ENCODE measurements at regions not wholly inside any gene's neighbourhood (a gene's known extent, or its start where the extent isn't known, plus 50 kb on each side); places are given as distances from the start of the nearest gene placed in this dataset.
A peak's percentile ranks its signal among the peaks of the same experiment; 100 is the strongest.

DNA sequence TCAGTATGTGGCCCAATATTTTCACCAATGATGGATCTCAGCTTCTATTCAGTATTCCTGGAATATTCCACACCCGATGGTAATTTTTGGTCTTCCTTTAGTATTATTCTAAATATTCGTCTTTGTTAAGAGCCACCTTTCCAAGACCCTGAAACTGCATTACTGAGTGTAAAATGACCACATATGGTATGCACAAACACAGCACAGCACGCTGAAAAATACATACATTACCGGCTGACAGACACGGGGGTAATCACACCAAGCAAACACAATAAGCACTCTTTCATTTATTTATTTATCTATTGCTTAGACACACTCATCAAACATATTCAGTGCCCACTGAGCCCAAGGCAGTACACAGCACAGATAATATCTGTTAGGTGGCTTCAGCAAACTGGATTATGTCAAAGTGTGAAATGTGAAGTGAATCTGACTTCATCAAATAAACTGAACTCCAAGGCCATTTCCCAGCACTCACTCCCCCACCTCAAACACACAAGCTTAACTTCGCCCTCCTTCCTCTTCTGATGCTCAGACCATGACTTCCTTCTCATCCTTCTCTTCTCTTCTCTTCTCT, 1637.8 kb upstream of the C9orf72 start:
- WGBS, result 73% methylated on average over 6 of the region's 6 CpGs
- Histone ChIP-seq H2AK5ac (ENCODE audit: low read length, severe bottlenecking) (no peak overlapping the region), H3K14ac (ENCODE audit: low read length in 2 of 2) (no peak overlapping the region), H2BK15ac (ENCODE audit: low read depth, poor library complexity, severe bottlenecking) (no peak overlapping the region), H2BK5ac (ENCODE audit: low read depth, low read length, poor library complexity, severe bottlenecking) (no peak overlapping the region), H4K91ac (ENCODE audit: low read length) (no peak overlapping the region), H3K4me3 (ENCODE audit: insufficient read depth in 1 of 2, low read depth in 1 of 2, low read length in 2 of 2) (peak overlapping the region in 1 of 2 experiments; percentile 67), H2AFZ (ENCODE audit: low read depth, low read length) (no peak overlapping the region), H3K18ac (ENCODE audit: low read depth in 1 of 2, low read length in 2 of 2) (no peak overlapping the region), H2BK12ac (ENCODE audit: low read length in 2 of 2) (no peak overlapping the region), H3K36me3 (ENCODE audit: control insufficient read depth in 1 of 2, insufficient read depth in 2 of 2, low read depth in 1 of 2, low read length in 2 of 2) (no peaks in the 10 kb centered on the region), H3K9ac (ENCODE audit: low read length) (no peak overlapping the region), H2BK120ac (ENCODE audit: low read depth, low read length) (no peak overlapping the region), H3K4me1 (ENCODE audit: control insufficient read depth, insufficient read depth, low read depth, low read length) (peaks cover 6% of the 10 kb centered on the region), H3K9me3 (ENCODE audit: control insufficient read depth, low read length) (no peaks in the 10 kb centered on the region), H3K23ac (ENCODE audit: low read length in 2 of 2) (no peak overlapping the region), H3K4me2 (ENCODE audit: low read length, poor library complexity, severe bottlenecking) (peak overlapping the region; percentile 97), H3K4ac (ENCODE audit: low read depth in 1 of 2, low read length in 2 of 2) (no peak overlapping the region), H3K27ac (ENCODE audit: low read length, poor library complexity, severe bottlenecking) (no peak overlapping the region), H3K27me3 (ENCODE audit: control insufficient read depth in 1 of 2, insufficient read depth in 1 of 2, low read length in 2 of 2) (peaks cover 0 to 53% of the 10 kb centered on the region in 2 experiments), H4K8ac (ENCODE audit: low read length) (no peak overlapping the region), H3K79me1 (replicated peaks; ENCODE audit: low read length, poor library complexity, severe bottlenecking) (peaks cover 4% of the 10 kb centered on the region)
- no peak for DNase-seq

DNA sequence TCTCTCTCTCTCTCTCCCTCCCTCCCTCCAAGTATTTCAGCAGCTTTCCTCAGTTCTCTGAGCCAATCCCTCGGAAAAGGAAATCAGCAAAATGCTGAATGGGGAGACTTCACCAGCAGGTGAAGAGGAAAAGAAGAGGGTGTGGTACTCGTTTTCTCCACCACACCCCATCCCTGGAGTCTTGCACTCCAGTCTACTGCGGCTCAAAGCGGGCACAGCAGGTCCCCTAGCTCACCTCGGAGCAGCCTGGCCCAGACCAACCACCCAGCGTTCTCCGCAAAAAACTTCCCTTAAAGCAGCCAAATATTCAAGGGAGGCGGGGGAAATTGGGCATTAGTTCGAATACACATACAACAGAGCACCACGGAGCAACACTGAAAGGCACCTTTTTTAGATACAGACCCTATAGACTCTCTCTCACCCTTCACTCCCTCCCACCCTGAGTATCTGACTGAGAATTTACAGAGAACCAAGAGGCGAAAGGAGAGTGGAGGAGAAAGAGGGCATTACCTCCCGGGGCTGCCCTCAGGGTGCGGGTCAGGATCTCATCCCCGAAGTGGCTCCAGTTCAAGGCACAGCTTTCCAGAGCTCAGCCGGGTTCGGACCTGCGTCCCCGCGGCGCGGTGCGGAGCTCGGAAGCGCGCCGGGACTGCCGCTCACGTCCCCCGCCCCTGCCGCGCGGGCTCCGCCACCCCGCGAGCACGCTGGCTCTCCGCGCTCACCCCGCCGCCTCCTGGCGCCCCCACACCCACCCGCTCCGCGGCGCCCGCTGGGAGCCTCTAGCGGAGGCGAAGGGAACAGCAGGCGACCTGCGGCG, 1638.5 kb upstream of the C9orf72 start:
- peak overlapping the region in 1 of 2 experiments; percentile 73 for H3K14ac ChIP-seq (ENCODE audit: low read length in 2 of 2)
- 5% methylated on average over 22 of the region's 51 CpGs for WGBS
- H2BK120ac ChIP-seq (ENCODE audit: low read depth, low read length), result no peak overlapping the region
- H2BK5ac ChIP-seq (ENCODE audit: low read depth, low read length, poor library complexity, severe bottlenecking), result no peak overlapping the region
- peak overlapping the region in 1 of 2 experiments; percentile 71 for H2BK12ac ChIP-seq (ENCODE audit: low read length in 2 of 2)
- H3K9me3 ChIP-seq (ENCODE audit: control insufficient read depth, low read length), result no peaks in the 10 kb centered on the region
- peaks cover 6% of the 10 kb centered on the region for H3K4me1 ChIP-seq (ENCODE audit: control insufficient read depth, insufficient read depth, low read depth, low read length)
- DNase-seq, result peak; percentile 63
- H3K27me3 ChIP-seq (ENCODE audit: control insufficient read depth in 1 of 2, insufficient read depth in 1 of 2, low read length in 2 of 2), result peaks cover 0 to 60% of the 10 kb centered on the region in 2 experiments
- H3K27ac ChIP-seq (ENCODE audit: low read length, poor library complexity, severe bottlenecking), result no peak overlapping the region
- H3K4ac ChIP-seq (ENCODE audit: low read depth in 1 of 2, low read length in 2 of 2), result peak overlapping the region in 1 of 2 experiments; percentile 49
- no peak overlapping the region for H3K9ac ChIP-seq (ENCODE audit: low read length)
- H2AFZ ChIP-seq (ENCODE audit: low read depth, low read length), result no peak overlapping the region
- peak overlapping the region; percentile 70 for H2BK15ac ChIP-seq (ENCODE audit: low read depth, poor library complexity, severe bottlenecking)
- H4K8ac ChIP-seq (ENCODE audit: low read length), result no peak overlapping the region
- peak overlapping the region in 1 of 2 experiments; percentile 80 for H3K23ac ChIP-seq (ENCODE audit: low read length in 2 of 2)
- H4K91ac ChIP-seq (ENCODE audit: low read length), result no peak overlapping the region
- peak overlapping the region; percentile 67 to 70 for H3K4me3 ChIP-seq (ENCODE audit: insufficient read depth in 1 of 2, low read depth in 1 of 2, low read length in 2 of 2)
- peak overlapping the region; percentile 73 to 78 for H3K18ac ChIP-seq (ENCODE audit: low read depth in 1 of 2, low read length in 2 of 2)
- peaks cover 4% of the 10 kb centered on the region for H3K79me1 ChIP-seq (replicated peaks; ENCODE audit: low read length, poor library complexity, severe bottlenecking)
- H3K4me2 ChIP-seq (ENCODE audit: low read length, poor library complexity, severe bottlenecking), result peak overlapping the region; percentile 97
- no peaks in the 10 kb centered on the region for H3K36me3 ChIP-seq (ENCODE audit: control insufficient read depth in 1 of 2, insufficient read depth in 2 of 2, low read depth in 1 of 2, low read length in 2 of 2)
- no peak overlapping the region for H2AK5ac ChIP-seq (ENCODE audit: low read length, severe bottlenecking)

DNA sequence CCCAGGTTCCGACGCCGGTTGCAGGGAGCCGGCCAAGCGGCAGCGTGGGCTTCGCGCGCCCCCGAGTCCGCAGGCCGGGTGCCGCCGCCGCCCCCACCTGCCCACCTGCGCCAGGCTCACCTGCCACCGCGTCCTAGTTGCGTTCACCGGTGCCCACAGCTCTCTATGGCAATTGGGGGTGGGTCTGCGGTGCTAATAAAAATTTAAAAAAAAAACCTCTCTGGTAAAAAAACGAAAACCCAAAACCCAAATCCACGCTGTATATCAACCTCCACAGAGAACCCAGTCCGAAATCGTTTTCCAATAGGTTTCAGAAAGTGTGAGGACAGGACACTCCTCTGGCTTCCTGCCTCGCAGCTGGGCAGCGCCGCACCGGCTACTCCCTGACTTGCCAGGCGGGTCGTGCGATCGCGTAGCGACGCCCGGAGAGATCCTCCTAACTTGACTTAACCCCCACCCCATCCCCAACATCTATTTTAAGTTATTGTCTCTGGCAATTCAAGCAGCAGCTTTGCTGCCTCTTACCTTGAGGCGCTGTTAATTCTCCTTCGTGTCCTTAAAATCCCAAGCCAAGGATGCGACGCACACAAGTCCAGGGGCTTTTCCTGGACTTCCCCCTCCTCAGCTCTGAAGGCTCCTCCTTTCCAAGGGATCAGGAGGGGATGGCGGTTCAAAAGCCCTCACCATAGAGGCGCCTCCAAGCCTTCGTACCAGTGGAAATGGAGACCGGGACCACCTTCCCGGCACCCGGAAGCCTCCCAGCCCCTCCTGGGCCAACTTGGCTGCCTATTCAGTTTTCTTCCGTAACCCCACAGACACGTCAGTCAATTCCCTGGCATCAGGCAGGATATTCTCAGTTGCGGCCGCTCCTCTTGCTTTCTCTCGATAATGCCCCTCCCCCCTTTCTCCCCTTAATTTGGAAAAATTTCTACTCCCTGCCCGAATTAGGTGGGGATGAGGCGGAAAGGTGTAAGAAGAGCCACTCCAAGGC, 1639.4 kb upstream of the C9orf72 start:
- H2AFZ ChIP-seq (ENCODE audit: low read depth, low read length), result peak overlapping the region; percentile 46
- H3K4me1 ChIP-seq (ENCODE audit: control insufficient read depth, insufficient read depth, low read depth, low read length), result peaks cover 6% of the 10 kb centered on the region
- no peak overlapping the region for H4K91ac ChIP-seq (ENCODE audit: low read length)
- H2BK12ac ChIP-seq (ENCODE audit: low read length in 2 of 2), result peak overlapping the region in 1 of 2 experiments; percentile 31
- no peak overlapping the region for H3K27ac ChIP-seq (ENCODE audit: low read length, poor library complexity, severe bottlenecking)
- H2AK5ac ChIP-seq (ENCODE audit: low read length, severe bottlenecking), result no peak overlapping the region
- H2BK15ac ChIP-seq (ENCODE audit: low read depth, poor library complexity, severe bottlenecking), result no peak overlapping the region
- peaks cover 4% of the 10 kb centered on the region for H3K79me1 ChIP-seq (replicated peaks; ENCODE audit: low read length, poor library complexity, severe bottlenecking)
- H4K8ac ChIP-seq (ENCODE audit: low read length), result peak overlapping the region; percentile 56
- peak overlapping the region; percentile 73 to 78 for H3K18ac ChIP-seq (ENCODE audit: low read depth in 1 of 2, low read length in 2 of 2)
- peaks cover 0 to 61% of the 10 kb centered on the region in 2 experiments for H3K27me3 ChIP-seq (ENCODE audit: control insufficient read depth in 1 of 2, insufficient read depth in 1 of 2, low read length in 2 of 2)
- no peak overlapping the region for H2BK5ac ChIP-seq (ENCODE audit: low read depth, low read length, poor library complexity, severe bottlenecking)
- WGBS, result under 1% methylated on average over 33 of the region's 54 CpGs
- H3K36me3 ChIP-seq (ENCODE audit: control insufficient read depth in 1 of 2, insufficient read depth in 2 of 2, low read depth in 1 of 2, low read length in 2 of 2), result no peaks in the 10 kb centered on the region
- peak; percentile 47 for DNase-seq
- peak overlapping the region; percentile 67 to 70 for H3K4me3 ChIP-seq (ENCODE audit: insufficient read depth in 1 of 2, low read depth in 1 of 2, low read length in 2 of 2)
- H3K4ac ChIP-seq (ENCODE audit: low read depth in 1 of 2, low read length in 2 of 2), result peak overlapping the region in 1 of 2 experiments; percentile 67
- H2BK120ac ChIP-seq (ENCODE audit: low read depth, low read length), result peak overlapping the region; percentile 59
- H3K14ac ChIP-seq (ENCODE audit: low read length in 2 of 2), result peak overlapping the region in 1 of 2 experiments; percentile 49
- H3K4me2 ChIP-seq (ENCODE audit: low read length, poor library complexity, severe bottlenecking), result peak overlapping the region; percentile 97
- no peak overlapping the region for H3K9ac ChIP-seq (ENCODE audit: low read length)
- peak overlapping the region in 1 of 2 experiments; percentile 80 for H3K23ac ChIP-seq (ENCODE audit: low read length in 2 of 2)
- H3K9me3 ChIP-seq (ENCODE audit: control insufficient read depth, low read length), result no peaks in the 10 kb centered on the region
